ENCODE measurements at regions not wholly inside any gene's neighbourhood (a gene's known extent, or its start where the extent isn't known, plus 50 kb on each side); places are given as distances from the start of the nearest gene placed in this dataset.

- H3K4me3 Mint-ChIP-seq, result no peak overlapping the region
- Histone ChIP-seq H3T11ph (ENCODE audit: low read length) (no peak overlapping the region), H3K4ac (ENCODE audit: low read depth, low read length) (no peak overlapping the region), H4K91ac (ENCODE audit: insufficient read length, low read depth, low read length) (no peak overlapping the region), H4K20me1 (ENCODE audit: control insufficient read depth, insufficient read depth, insufficient read length) (no peaks in the 10 kb centered on the region), H2BK20ac (ENCODE audit: low read depth, low read length, poor library complexity, severe bottlenecking) (no peak overlapping the region), H3K14ac (ENCODE audit: insufficient read depth, low read length) (no peak overlapping the region), H3K56ac (ENCODE audit: insufficient read length, low read depth, low read length) (no peak overlapping the region), H3K4me1 (ENCODE audit: insufficient read depth, low read length) (no peaks in the 10 kb centered on the region), H2AK5ac (ENCODE audit: insufficient read length, low read length) (no peak overlapping the region), H3K79me2 (ENCODE audit: insufficient read depth, low read length) (no peaks in the 10 kb centered on the region), H3K23ac (ENCODE audit: insufficient read length, low read depth, low read length) (no peak overlapping the region), H2BK5ac (ENCODE audit: insufficient read length, low read length) (no peak overlapping the region), H3K79me1 (ENCODE audit: insufficient read depth, low read depth, low read length, poor library complexity, severe bottlenecking) (no peaks in the 10 kb centered on the region), H3K9ac (ENCODE audit: extremely low read depth, insufficient read length, low read length) (no peak overlapping the region), H3K4me2 (ENCODE audit: insufficient read depth, insufficient read length, low read length) (no peak overlapping the region), H2BK12ac (ENCODE audit: insufficient read length, low read depth, low read length) (no peak overlapping the region), H3K27me3 (ENCODE audit: insufficient read depth, low read length) (no peaks in the 10 kb centered on the region), H4K8ac (replicated peaks; ENCODE audit: insufficient read length, low read depth, low read length) (no peak overlapping the region), H2AFZ (ENCODE audit: low read length) (no peak overlapping the region), H3K9me3 (ENCODE audit: control insufficient read depth, low read depth, low read length) (no peaks in the 10 kb centered on the region), H2BK15ac (ENCODE audit: low read depth, low read length) (no peak overlapping the region), H3K27ac (ENCODE audit: insufficient read length, low read depth, low read length) (no peak overlapping the region), H4K5ac (ENCODE audit: insufficient read length, low read depth, low read length) (no peak overlapping the region), H3K23me2 (ENCODE audit: insufficient read length, low read depth, low read length, poor library complexity, severe bottlenecking) (no peaks in the 10 kb centered on the region), H2BK120ac (ENCODE audit: low read depth, low read length, poor library complexity, severe bottlenecking) (no peak overlapping the region), H3K18ac (ENCODE audit: insufficient read length, low read depth, low read length) (no peak overlapping the region)
- no peaks in the 10 kb centered on the region for H3K4me1 Mint-ChIP-seq
- 0 out of 7 replicates have a peak, but pooled peaks cover 0 to 1% (median 0%) of the 10 kb centered on the region in 3 experiments for H3K36me3 Mint-ChIP-seq (ENCODE audit: insufficient read depth in 1 of 3, low read depth in 3 of 3)
- DNase-seq, result no peak
- no CpG with 5 or more reads among the region's 2 CpGs for WGBS (ENCODE audit: extremely low coverage, insufficient read length, low lambda C conversion rate)
- no peaks in the 10 kb centered on the region; the same call in 1 of the 2 replicates for H3K27me3 Mint-ChIP-seq (ENCODE audit: low read depth)
- no peak for TF ChIP-seq CTCF (conservative IDR thresholded peaks at IDR 0.05)
- H3K9me3 Mint-ChIP-seq, result peaks cover 0 to 8% of the 10 kb centered on the region in 2 experiments; a peak in 1 of 5 replicates
- no peak overlapping the region for H3K27ac Mint-ChIP-seq
Measured at GRCh38 chr6:91509711-91510110, 922.8 kb upstream of the MAP3K7 start.

All from H9 (cell line).